ENCODE measurements at regions not wholly inside any gene's neighbourhood (a gene's known extent, or its start where the extent isn't known, plus 50 kb on each side); places are given as distances from the start of the nearest gene placed in this dataset.

- TF ChIP-seq NBN (conservative IDR thresholded peaks at IDR 0.05), result no peak
- no peak for TF ChIP-seq CTCF (CRISPR knock-in tag; IDR thresholded peaks at IDR 0.05)
- no peak for TF ChIP-seq ZNF232 (CRISPR knock-in tag; IDR thresholded peaks at IDR 0.05; ENCODE audit: borderline replicate concordance)
- no peak for TF ChIP-seq MAFG (CRISPR knock-in tag; IDR thresholded peaks at IDR 0.05)
- TF ChIP-seq FOXA1 (IDR thresholded peaks at IDR 0.05), result no peak
- no peak for TF ChIP-seq FOXA1 (CRISPR knock-in tag; IDR thresholded peaks at IDR 0.05)
- TF ChIP-seq ZBTB46 (CRISPR knock-in tag; IDR thresholded peaks at IDR 0.05; ENCODE audit: borderline replicate concordance), result no peak
- TF ChIP-seq ZBTB43 (CRISPR knock-in tag; conservative IDR thresholded peaks at IDR 0.05), result no peak
- no peak for TF ChIP-seq FOXC1 (CRISPR knock-in tag; IDR thresholded peaks at IDR 0.05; ENCODE audit: borderline replicate concordance)
- TF ChIP-seq KLF6 (CRISPR knock-in tag; IDR thresholded peaks at IDR 0.05), result no peak
- no peak for TF ChIP-seq REST (IDR thresholded peaks at IDR 0.05; ENCODE audit: borderline replicate concordance in 1 of 2, low read depth in 1 of 2, low read length in 2 of 2)
- no peak for TF ChIP-seq ZNF256 (CRISPR knock-in tag; conservative IDR thresholded peaks at IDR 0.05)
Observed at GRCh38 chr15:31776039-31776438, 254.3 kb upstream of the CHRNA7 start.

Measured in HepG2 (cell line).